ENCODE measurements at regions not wholly inside any gene's neighbourhood (a gene's known extent, or its start where the extent isn't known, plus 50 kb on each side); places are given as distances from the start of the nearest gene placed in this dataset.
"Not testable (repeated sequence)": the region's sequence is repeated elsewhere in the genome, so short reads cannot be mapped to it uniquely, and the experiment has no call there.

GRCh38 chr12:84480803-84481202 lies 431.8 kb downstream of the SLC6A15 start:
- DNase-seq, result no peak

- DNase-seq, result no peak
Measured at GRCh38 chr12:84470361-84470760, 442.2 kb downstream of the SLC6A15 start.

- DNase-seq, result no peak
Measured at GRCh38 chr12:84464616-84465015, 448.0 kb downstream of the SLC6A15 start.

- no peak for DNase-seq
Measured at GRCh38 chr12:84463741-84464495, 448.7 kb downstream of the SLC6A15 start.

- DNase-seq, result no peak
Measured at GRCh38 chr12:84455598-84455997, 457.0 kb downstream of the SLC6A15 start.

- DNase-seq, result not testable (repeated sequence)
Measured at GRCh38 chr12:84446478-84446877, 466.1 kb downstream of the SLC6A15 start.

GRCh38 chr12:84436134-84436533 lies 476.5 kb downstream of the SLC6A15 start:
- no peak for DNase-seq

GRCh38 chr12:84435682-84436081 lies 476.9 kb downstream of the SLC6A15 start:
- DNase-seq, result no peak

GRCh38 chr12:84422340-84422739 lies 490.3 kb downstream of the SLC6A15 start:
- DNase-seq, result no peak

GRCh38 chr12:84421103-84421502 lies 491.5 kb downstream of the SLC6A15 start:
- no peak for DNase-seq

- DNase-seq, result no peak
Measured at GRCh38 chr12:84416626-84417025, 496.0 kb downstream of the SLC6A15 start.

GRCh38 chr12:84415946-84416345 lies 496.7 kb downstream of the SLC6A15 start:
- no peak for DNase-seq

GRCh38 chr12:84413656-84414055 lies 498.9 kb downstream of the SLC6A15 start:
- no peak for DNase-seq

GRCh38 chr12:84412226-84412625 lies 500.4 kb downstream of the SLC6A15 start:
- no peak for DNase-seq

- DNase-seq, result no peak
Measured at GRCh38 chr12:84411031-84411430, 501.6 kb downstream of the SLC6A15 start.

- DNase-seq, result no peak
Measured at GRCh38 chr12:84408936-84409335, 503.7 kb downstream of the SLC6A15 start.

GRCh38 chr12:84406720-84407119 lies 505.9 kb downstream of the SLC6A15 start:
- DNase-seq, result not testable (repeated sequence)

- no peak for DNase-seq
Measured at GRCh38 chr12:84397846-84398245, 514.8 kb downstream of the SLC6A15 start.

GRCh38 chr12:84397263-84397662 lies 515.3 kb downstream of the SLC6A15 start:
- DNase-seq, result no peak

GRCh38 chr12:84391176-84391575 lies 521.4 kb downstream of the SLC6A15 start:
- not testable (repeated sequence) for DNase-seq

- DNase-seq, result no peak
Measured at GRCh38 chr12:84384384-84384783, 528.2 kb downstream of the SLC6A15 start.

- DNase-seq, result not testable (repeated sequence)
Measured at GRCh38 chr12:84382486-84382885, 530.1 kb downstream of the SLC6A15 start.

- no peak for DNase-seq
Measured at GRCh38 chr12:84376320-84376719, 536.3 kb downstream of the SLC6A15 start.

- no peak for DNase-seq
Measured at GRCh38 chr12:84375449-84376170, 537.0 kb downstream of the SLC6A15 start.

- no peak for DNase-seq
Measured at GRCh38 chr12:84362552-84362897, 550.1 kb downstream of the SLC6A15 start.
